Right cardiac atrium (tissue), 5 donors: ENCODE measurements at regions not wholly inside any gene's neighbourhood (a gene's known extent, or its start where the extent isn't known, plus 50 kb on each side); places are given as distances from the start of the nearest gene placed in this dataset.

Experiments used
- ATAC-seq, 2 donors: fragments of 200-7000 bp; cut with Tn5 transposase; one replicate each; pipeline versions ENCODE4 v1.8.0 to v1.9.1; 2020; ENCODE audit warnings: moderate library complexity in 2 of 2, mild to moderate bottlenecking in 1 of 2
- DNase-seq, 3 donors: peaks; one replicate each; pipeline ENCODE4 v3.0.0-alpha.2; 2020
- H3K27ac ChIP-seq: one replicate; pipeline ENCODE4 v1.5.1; 2013; ENCODE audit warnings: mild to moderate bottlenecking, low read length, control low read depth, moderate library complexity
- H3K27me3 ChIP-seq: one replicate; pipeline ENCODE4 v1.6.1; 2013; ENCODE audit not compliant: control insufficient read depth, insufficient read depth
- H3K4me1 ChIP-seq: one replicate; pipeline ENCODE4 v1.6.1; 2013; ENCODE audit warnings: low read length; ENCODE audit not compliant: control insufficient read depth, insufficient read depth
- H3K4me3 ChIP-seq: one replicate; pipeline ENCODE4 v1.5.1; 2013; ENCODE audit warnings: low read length, control low read depth
- H3K9me3 ChIP-seq: one replicate; pipeline ENCODE4 v1.6.1; 2013; ENCODE audit warnings: low read length; ENCODE audit not compliant: control insufficient read depth
- WGBS: extraction: QIAGEN DNeasy Blood & Tissue Kit; methylation state at CpG from one replicate; pipeline ENCODE4 v1.1.7; 2013; 5-methylcytosine and 5-hydroxymethylcytosine counted together
- intact Hi-C, 4 donors: fragments of 100-400 bp; cut with DNase I; formaldehyde crosslinking; loops; one replicate each; pipeline versions ENCODE4 v1.11.0 to v1.14.0; 2022 to 2023
- donor health status: healthy with polysubstance abuse.
- donor health status: DM: no; HTN: yes; CAD: no.
- donor health status: DM: no; HTN: no; CAD: no.
- donor health status: DM: no; HTN: yes; CAD: no; lungs with severe emphysema.
- donor health status: DM: yes; HTN: yes; CAD: no.

GRCh38 chrX:94454159-94454558 is 780.2 kb downstream of the FAM133A start:
- Histone ChIP-seq H3K27ac (no peak overlapping the region), H3K4me1 (no peaks in the 10 kb centered on the region), H3K4me3 (no peak overlapping the region), H3K9me3 (no peaks in the 10 kb centered on the region), H3K27me3 (no peaks in the 10 kb centered on the region)
- 25% methylated on average over 3 of the region's 3 CpGs for whole genome bisulfite sequencing
- no peak for ATAC-seq
- DNase-seq: no peak
- intact Hi-C loops: no loop called here

GRCh38 chrX:94454606-94455005 is 780.6 kb downstream of the FAM133A start:
- Histone ChIP-seq H3K4me3 (no peak overlapping the region), H3K27ac (no peak overlapping the region), H3K4me1 (no peaks in the 10 kb centered on the region), H3K27me3 (no peaks in the 10 kb centered on the region), H3K9me3 (no peaks in the 10 kb centered on the region)
- DNase-seq (no peak), ATAC-seq (no peak)
- intact Hi-C loops: no loop called here
- WGBS: 12% methylated on average over 1 of the region's 1 CpG

GRCh38 chrX:94455782-94456181 is 781.8 kb downstream of the FAM133A start:
- DNase-seq (no peak), ATAC-seq (no peak)
- Histone ChIP-seq H3K4me3 (no peak overlapping the region), H3K27me3 (no peaks in the 10 kb centered on the region), H3K4me1 (no peaks in the 10 kb centered on the region), H3K9me3 (no peaks in the 10 kb centered on the region), H3K27ac (no peak overlapping the region)
- 82% methylated on average over 1 of the region's 1 CpG for WGBS
- intact Hi-C loops: no loop called here

- no peaks in the 10 kb centered on the region for H3K9me3 ChIP-seq
- 27% methylated on average over 10 of the region's 10 CpGs for WGBS
- intact Hi-C loops: no loop called here
- no peak for ATAC-seq
- no peak for DNase-seq
- H3K4me1 ChIP-seq: no peaks in the 10 kb centered on the region
- H3K27me3 ChIP-seq: no peaks in the 10 kb centered on the region
- H3K4me3 ChIP-seq: no peak overlapping the region
- H3K27ac ChIP-seq: no peak overlapping the region
Measured at GRCh38 chrX:94492541-94492940, 818.5 kb downstream of the FAM133A start.

DNA sequence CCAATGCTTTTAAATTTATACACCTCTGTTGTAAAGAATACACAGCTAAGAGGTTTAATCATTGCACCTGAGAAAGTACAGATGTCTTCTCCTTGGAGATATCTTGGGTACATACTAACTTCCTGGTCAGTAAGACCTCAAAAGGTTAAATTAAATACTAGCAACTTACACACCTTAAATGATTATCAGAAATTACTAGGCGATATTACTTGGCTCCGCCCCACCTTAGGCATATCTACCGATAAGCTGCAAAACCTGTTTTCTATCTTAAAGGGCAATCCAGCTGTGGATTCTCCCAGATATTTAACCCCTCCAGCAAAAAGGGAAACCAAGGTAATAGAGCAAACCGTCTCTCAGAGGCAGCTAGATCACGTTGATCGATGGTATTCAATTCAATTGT is 819.4 kb downstream of the FAM133A start:
- no peaks in the 10 kb centered on the region for H3K4me1 ChIP-seq
- no peak for ATAC-seq
- H3K27ac ChIP-seq: no peak overlapping the region
- H3K4me3 ChIP-seq: no peak overlapping the region
- WGBS: 76% methylated on average over 6 of the region's 6 CpGs
- intact Hi-C loops: no loop called here
- no peak for DNase-seq
- H3K9me3 ChIP-seq: no peaks in the 10 kb centered on the region
- no peaks in the 10 kb centered on the region for H3K27me3 ChIP-seq

DNA sequence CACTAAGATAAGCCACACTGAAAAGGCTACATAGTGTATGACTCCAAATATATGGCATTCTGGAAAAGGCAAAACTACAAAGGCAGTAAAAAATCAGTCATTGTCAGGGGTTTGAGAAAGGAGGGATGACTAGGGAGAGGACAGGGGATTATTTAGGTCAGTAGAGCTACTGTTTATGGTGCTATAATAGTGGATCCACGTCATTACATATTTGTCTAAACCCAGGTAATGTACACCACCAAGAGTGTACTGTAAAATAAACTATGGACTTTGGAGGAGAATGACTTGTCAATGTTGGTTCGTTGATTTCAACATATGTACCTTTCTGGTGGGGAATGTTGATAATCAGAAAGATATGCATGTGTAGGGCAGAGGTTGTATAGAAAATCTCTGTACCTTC is 837.6 kb downstream of the FAM133A start:
- H3K4me1 ChIP-seq: no peaks in the 10 kb centered on the region
- H3K27me3 ChIP-seq: no peaks in the 10 kb centered on the region
- intact Hi-C loops: no loop called here
- no peak overlapping the region for H3K4me3 ChIP-seq
- WGBS: 60% methylated on average over 2 of the region's 2 CpGs
- no peak overlapping the region for H3K27ac ChIP-seq
- H3K9me3 ChIP-seq: no peaks in the 10 kb centered on the region
- no peak for ATAC-seq
- no peak for DNase-seq

DNA sequence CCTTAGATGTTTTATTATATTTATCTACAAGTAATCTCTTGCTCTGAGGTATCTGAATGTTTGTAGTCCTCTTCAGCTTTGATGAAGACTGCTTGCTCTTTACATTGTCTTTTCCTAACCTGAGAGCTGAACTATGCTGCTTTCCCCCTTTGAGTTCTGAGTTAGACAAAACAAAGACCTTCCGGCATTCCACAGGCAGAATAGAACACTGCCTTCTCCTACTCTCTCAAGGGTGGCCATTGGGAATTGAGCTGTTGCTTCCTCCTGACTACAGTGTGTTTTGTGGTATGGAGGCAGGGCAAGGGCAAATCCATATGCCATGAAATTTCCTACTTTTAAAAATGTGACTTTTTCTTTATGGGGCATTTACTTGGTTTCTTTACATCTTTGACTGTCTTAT is 841.0 kb downstream of the FAM133A start:
- intact Hi-C loops: no loop called here
- Histone ChIP-seq H3K4me1 (no peaks in the 10 kb centered on the region), H3K4me3 (no peak overlapping the region), H3K27me3 (no peaks in the 10 kb centered on the region), H3K27ac (no peak overlapping the region), H3K9me3 (no peaks in the 10 kb centered on the region)
- DNase-seq (no peak), ATAC-seq (no peak)
- 76% methylated on average over 1 of the region's 1 CpG for WGBS

- Histone ChIP-seq H3K27ac (no peak overlapping the region), H3K9me3 (no peaks in the 10 kb centered on the region), H3K4me3 (no peak overlapping the region), H3K27me3 (no peaks in the 10 kb centered on the region), H3K4me1 (no peaks in the 10 kb centered on the region)
- 36% methylated on average over 1 of the region's 1 CpG for WGBS
- DNase-seq (no peak), ATAC-seq (no peak)
- intact Hi-C loops: no loop called here
Measured at GRCh38 chrX:94524867-94525266, 850.9 kb downstream of the FAM133A start.

GRCh38 chrX:94545722-94546121 is 871.7 kb downstream of the FAM133A start:
- Histone ChIP-seq H3K27ac (no peak overlapping the region), H3K4me3 (no peak overlapping the region), H3K9me3 (no peaks in the 10 kb centered on the region), H3K4me1 (no peaks in the 10 kb centered on the region), H3K27me3 (no peaks in the 10 kb centered on the region)
- DNase-seq (no peak), ATAC-seq (no peak)
- intact Hi-C loops: no loop called here
- WGBS: 37% methylated on average over 2 of the region's 2 CpGs

DNA sequence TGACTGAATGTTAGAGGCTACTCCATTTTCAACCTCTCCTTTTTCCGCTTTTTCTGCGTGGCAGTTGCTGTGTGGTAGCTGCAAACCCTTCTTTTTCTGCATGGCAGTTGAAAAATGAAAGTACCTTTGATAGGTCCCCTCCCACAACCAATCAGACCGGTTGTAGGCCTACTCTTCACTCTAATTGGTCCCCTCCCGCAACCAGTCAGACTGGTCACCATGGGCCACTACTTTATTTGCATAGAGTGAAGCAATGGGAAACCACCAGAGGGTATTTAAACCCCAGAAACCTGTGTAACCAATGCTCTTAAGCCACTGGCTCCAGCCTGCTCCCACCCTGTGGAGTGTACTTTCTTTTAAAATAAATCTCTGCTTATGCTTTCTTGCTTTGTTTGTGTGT is 877.8 kb downstream of the FAM133A start:
- ATAC-seq (no peak), DNase-seq (no peak)
- H3K9me3 ChIP-seq: no peaks in the 10 kb centered on the region
- no peak overlapping the region for H3K27ac ChIP-seq
- WGBS: 79% methylated on average over 4 of the region's 4 CpGs
- H3K27me3 ChIP-seq: no peaks in the 10 kb centered on the region
- H3K4me3 ChIP-seq: no peak overlapping the region
- intact Hi-C loops: no loop called here
- H3K4me1 ChIP-seq: no peaks in the 10 kb centered on the region

DNA sequence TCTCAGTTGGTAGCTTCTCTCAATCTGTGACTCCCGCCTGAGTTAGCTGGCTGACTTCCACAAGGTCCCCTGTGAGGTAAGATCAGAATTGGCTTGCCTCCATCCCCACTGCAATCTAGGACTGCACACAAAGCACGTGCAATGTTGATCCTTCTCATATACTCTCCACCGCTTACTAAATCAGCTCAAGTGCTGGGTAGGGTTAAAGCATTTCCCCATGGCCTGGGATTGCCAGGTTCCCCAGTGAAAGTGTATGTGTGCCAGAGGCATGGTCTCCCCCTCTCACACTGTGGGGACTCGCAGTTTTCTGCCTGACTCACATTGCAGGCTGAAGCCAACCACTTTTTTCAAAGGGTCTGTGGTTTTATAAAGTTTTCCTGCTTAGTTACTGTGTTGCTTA is 886.9 kb downstream of the FAM133A start:
- H3K4me3 ChIP-seq: no peak overlapping the region
- WGBS: 49% methylated on average over 4 of the region's 4 CpGs
- ATAC-seq (no peak), DNase-seq (no peak)
- H3K27me3 ChIP-seq: no peaks in the 10 kb centered on the region
- H3K4me1 ChIP-seq: no peaks in the 10 kb centered on the region
- intact Hi-C loops: no loop called here
- H3K27ac ChIP-seq: no peak overlapping the region
- H3K9me3 ChIP-seq: no peaks in the 10 kb centered on the region

- Histone ChIP-seq H3K27me3 (no peaks in the 10 kb centered on the region), H3K4me1 (no peaks in the 10 kb centered on the region), H3K27ac (no peak overlapping the region), H3K4me3 (no peak overlapping the region), H3K9me3 (no peaks in the 10 kb centered on the region)
- 58% methylated on average over 2 of the region's 2 CpGs for whole genome bisulfite sequencing
- no peak for ATAC-seq
- intact Hi-C loops: no loop called here
- no peak for DNase-seq
Measured at GRCh38 chrX:94576367-94577004, 902.5 kb downstream of the FAM133A start.
